Neuronal stem cell (in vitro differentiated cells): ENCODE measurements at regions not wholly inside any gene's neighbourhood (a gene's known extent, or its start where the extent isn't known, plus 50 kb on each side); places are given as distances from the start of the nearest gene placed in this dataset.

ENCODE experiments used
- DNase-seq: peaks from one replicate; pipeline ENCODE4 v3.0.0-alpha.2; 2013; ENCODE audit warnings: low spot score
- H2AFZ ChIP-seq: one replicate; pipeline ENCODE4 v1.6.1; 2013; ENCODE audit warnings: mild to moderate bottlenecking, low read length, inconsistent platforms
- H2AK5ac ChIP-seq: 2 replicates; pipeline ENCODE4 v1.6.1; 2013; ENCODE audit warnings: low read depth, mild to moderate bottlenecking, inconsistent platforms, low read length, moderate library complexity, mixed read lengths
- H2BK120ac ChIP-seq: 2 replicates; pipeline ENCODE4 v1.6.1; 2013; ENCODE audit warnings: low read depth, mild to moderate bottlenecking, inconsistent platforms, low read length, moderate library complexity, mixed read lengths
- H2BK12ac ChIP-seq: one replicate; pipeline ENCODE4 v1.6.1; 2013; ENCODE audit warnings: low read length, inconsistent platforms
- H2BK15ac ChIP-seq: 2 replicates; pipeline ENCODE4 v1.6.1; 2013; ENCODE audit warnings: mild to moderate bottlenecking, low read length, inconsistent platforms, mixed read lengths
- H2BK5ac ChIP-seq: one replicate; pipeline ENCODE4 v1.6.1; 2013; ENCODE audit warnings: inconsistent platforms, mild to moderate bottlenecking, low read length, moderate library complexity
- H3K14ac ChIP-seq: one replicate; pipeline ENCODE4 v1.6.1; 2013; ENCODE audit warnings: low read length, inconsistent platforms
- H3K18ac ChIP-seq: 2 replicates; pipeline ENCODE4 v1.6.1; 2013; ENCODE audit warnings: low read length, inconsistent platforms
- H3K23ac ChIP-seq: 2 replicates; pipeline ENCODE4 v1.6.1; 2013; ENCODE audit warnings: low read depth, mild to moderate bottlenecking, mixed read lengths, low read length, inconsistent platforms; ENCODE audit not compliant: poor library complexity
- H3K27ac ChIP-seq: replicated peaks from 3 replicates; pipeline ENCODE4 v1.5.1; 2013; ENCODE audit warnings: low read length, inconsistent platforms
- H3K27me3 ChIP-seq, 3 experiments: 2 replicates each; pipeline ENCODE4 v1.6.1; 2013; ENCODE audit warnings: low read length in 3 of 3, mild to moderate bottlenecking in 2 of 3, inconsistent platforms in 1 of 3, low read depth in 1 of 3, mixed read lengths in 1 of 3, moderate library complexity in 1 of 3; ENCODE audit not compliant: control insufficient read depth in 3 of 3, insufficient read depth in 3 of 3
- H3K36me3 ChIP-seq, 2 donors: replicated peaks in 1 of 2; 2 replicates each; pipeline ENCODE4 v1.6.1; 2013; ENCODE audit warnings: low read length in 2 of 2; ENCODE audit not compliant: control insufficient read depth in 2 of 2, insufficient read depth in 2 of 2
- H3K4ac ChIP-seq: 2 replicates; pipeline ENCODE4 v1.6.1; 2013; ENCODE audit warnings: inconsistent platforms, mild to moderate bottlenecking, low read length, moderate library complexity
- H3K4me1 ChIP-seq, 2 donors: 1 replicate in 1 of 2; 2 replicates in 1 of 2; pipeline ENCODE4 v1.6.1; 2013; ENCODE audit warnings: low read length in 2 of 2, low read depth in 1 of 2; ENCODE audit not compliant: control insufficient read depth in 2 of 2, insufficient read depth in 1 of 2
- H3K4me2 ChIP-seq: one replicate; pipeline ENCODE4 v1.6.1; 2013; ENCODE audit warnings: mild to moderate bottlenecking, low read length, inconsistent platforms; ENCODE audit not compliant: insufficient read depth, poor library complexity, severe bottlenecking
- H3K4me3 ChIP-seq, 2 donors: 2 replicates each; pipeline ENCODE4 v1.5.1; 2013; ENCODE audit warnings: low read length in 2 of 2, mild to moderate bottlenecking in 2 of 2, inconsistent platforms in 1 of 2, moderate library complexity in 1 of 2
- H3K79me1 ChIP-seq: one replicate; pipeline ENCODE4 v1.6.1; 2013; ENCODE audit warnings: low read depth, mild to moderate bottlenecking, inconsistent platforms, low read length, moderate library complexity
- H3K9ac ChIP-seq: one replicate; pipeline ENCODE4 v1.6.1; 2013; ENCODE audit warnings: mild to moderate bottlenecking, low read depth, low read length, inconsistent platforms; ENCODE audit not compliant: poor library complexity
- H3K9me3 ChIP-seq, 2 donors: replicated peaks in 1 of 2; 2 replicates each; pipeline versions ENCODE3 to v1.6.1; 2013; ENCODE audit warnings: low read length in 2 of 2, mild to moderate bottlenecking in 2 of 2, inconsistent platforms in 1 of 2, low read depth in 1 of 2, mixed read lengths in 1 of 2, moderate library complexity in 1 of 2; ENCODE audit not compliant: control insufficient read depth in 2 of 2, insufficient read depth in 1 of 2
- H4K8ac ChIP-seq: one replicate; pipeline ENCODE4 v1.6.1; 2013; ENCODE audit warnings: low read depth, mild to moderate bottlenecking, inconsistent platforms, low read length, moderate library complexity
- H4K91ac ChIP-seq: one replicate; pipeline ENCODE4 v1.6.1; 2013; ENCODE audit warnings: low read length, low read depth, mild to moderate bottlenecking, inconsistent platforms; ENCODE audit not compliant: poor library complexity
- WGBS, 2 donors: extraction: QIAGEN DNeasy Blood & Tissue Kit; methylation state at CpG; one replicate each; pipeline ENCODE4 v1.1.7; 2013; ENCODE audit warnings: missing lambda C conversion rate in 2 of 2, mixed read lengths in 1 of 2; ENCODE audit not compliant: insufficient read length in 2 of 2, insufficient replicate concordance in 1 of 2; ENCODE audit errors: extremely low coverage in 2 of 2; 5-methylcytosine and 5-hydroxymethylcytosine counted together

- H3K27me3 ChIP-seq, result no peaks in the 10 kb centered on the region
- H2BK120ac ChIP-seq, result no peak overlapping the region
- H3K9me3 ChIP-seq, result no peaks in the 10 kb centered on the region
- peak; percentile 62 for DNase-seq
- no peak overlapping the region for H2BK5ac ChIP-seq
- H2AK5ac ChIP-seq, result no peak overlapping the region
- no peak overlapping the region for H4K91ac ChIP-seq
- no peak overlapping the region for H3K9ac ChIP-seq
- H2BK12ac ChIP-seq, result no peak overlapping the region
- no peaks in the 10 kb centered on the region for H3K79me1 ChIP-seq
- H3K36me3 ChIP-seq, result no peaks in the 10 kb centered on the region
- H3K23ac ChIP-seq, result no peak overlapping the region
- no peak overlapping the region for H3K4me3 ChIP-seq
- H3K27ac ChIP-seq, result no peak overlapping the region
- no peak overlapping the region for H3K14ac ChIP-seq
- no peak overlapping the region for H3K4ac ChIP-seq
- H2AFZ ChIP-seq, result no peak overlapping the region
- H3K4me2 ChIP-seq, result no peak overlapping the region
- peaks cover 16 to 29% of the 10 kb centered on the region in 2 donors for H3K4me1 ChIP-seq
- no CpG with 5 or more reads among the region's 4 CpGs for WGBS, 2 donors
- H3K18ac ChIP-seq, result no peak overlapping the region
- H4K8ac ChIP-seq, result no peak overlapping the region
- no peak overlapping the region for H2BK15ac ChIP-seq
Measured at GRCh38 chr1:58006421-58007046, 540.0 kb downstream of the OMA1 start.

DNA sequence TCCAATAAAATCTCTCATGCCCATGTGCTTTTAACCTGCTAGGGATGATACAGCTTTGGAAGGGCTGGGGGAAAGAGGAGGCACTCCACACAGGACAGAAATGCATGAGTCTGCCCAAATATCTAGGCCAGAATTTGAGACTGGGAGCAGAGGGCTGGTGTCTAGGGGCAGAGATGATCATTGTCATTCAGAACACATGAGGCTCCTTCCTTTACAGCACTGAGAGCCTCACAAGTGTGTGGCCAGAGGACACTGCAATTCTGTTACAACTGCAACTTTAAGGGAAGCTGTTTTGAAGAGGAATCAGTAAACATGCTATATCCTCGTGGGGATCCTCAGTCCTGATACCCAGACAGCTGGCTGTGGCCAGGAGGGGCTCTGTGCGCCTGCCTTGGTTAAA lies 541.3 kb downstream of the OMA1 start:
- H2AFZ ChIP-seq, result peak overlapping the region; percentile 68

DNA sequence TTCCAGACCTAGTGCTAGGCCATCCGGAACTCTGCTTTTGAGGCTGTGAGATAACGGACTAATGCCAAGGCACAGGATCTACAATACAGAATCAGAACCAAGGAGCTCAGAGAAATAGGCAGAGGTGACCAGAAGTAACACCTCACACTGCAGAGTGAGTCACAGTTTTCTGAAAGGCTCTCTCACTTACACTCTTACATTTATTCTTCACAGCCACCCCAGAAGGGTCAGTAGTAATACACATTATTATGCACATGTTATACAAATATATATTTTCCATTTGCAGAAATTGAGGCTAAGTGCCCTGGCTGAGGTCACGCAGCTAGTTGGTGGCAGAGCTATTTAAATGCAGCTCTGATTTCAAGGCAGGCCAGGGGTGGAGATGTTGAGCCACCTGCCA lies 542.5 kb downstream of the OMA1 start:
- Histone ChIP-seq H2AK5ac (no peak overlapping the region), H3K23ac (no peak overlapping the region), H3K4ac (no peak overlapping the region), H3K4me3 (no peak overlapping the region), H3K9me3 (no peaks in the 10 kb centered on the region), H4K8ac (no peak overlapping the region), H2BK120ac (no peak overlapping the region), H3K27ac (no peak overlapping the region), H2BK15ac (no peak overlapping the region), H2AFZ (no peak overlapping the region), H2BK5ac (no peak overlapping the region), H3K79me1 (no peaks in the 10 kb centered on the region), H3K9ac (no peak overlapping the region), H3K14ac (no peak overlapping the region), H4K91ac (no peak overlapping the region), H3K4me2 (no peak overlapping the region), H3K36me3 (no peaks in the 10 kb centered on the region), H3K18ac (no peak overlapping the region), H3K27me3 (no peaks in the 10 kb centered on the region), H3K4me1 (peaks cover 16 to 29% of the 10 kb centered on the region in 2 donors), H2BK12ac (no peak overlapping the region)
- no CpG with 5 or more reads among the region's 3 CpGs for WGBS, 2 donors
- DNase-seq, result no peak

More for the DNA sequence above, 541.3 kb downstream of the OMA1 start:
- H2AK5ac ChIP-seq, result no peak overlapping the region
- no peak overlapping the region for H3K4me2 ChIP-seq
- H3K18ac ChIP-seq, result no peak overlapping the region
- DNase-seq, result no peak
- H3K4me1 ChIP-seq, result peaks cover 16 to 29% of the 10 kb centered on the region in 2 donors
- H3K27me3 ChIP-seq, result no peaks in the 10 kb centered on the region
- no peak overlapping the region for H3K27ac ChIP-seq
- no peaks in the 10 kb centered on the region for H3K9me3 ChIP-seq
- H3K4ac ChIP-seq, result no peak overlapping the region
- no peak overlapping the region for H3K14ac ChIP-seq
- H3K79me1 ChIP-seq, result no peaks in the 10 kb centered on the region
- no peak overlapping the region for H3K4me3 ChIP-seq
- no peak overlapping the region for H4K91ac ChIP-seq
- H3K23ac ChIP-seq, result no peak overlapping the region
- H2BK5ac ChIP-seq, result no peak overlapping the region
- no CpG with 5 or more reads among the region's 2 CpGs for WGBS, 2 donors
- H2BK15ac ChIP-seq, result no peak overlapping the region
- no peak overlapping the region for H3K9ac ChIP-seq
- H3K36me3 ChIP-seq, result no peaks in the 10 kb centered on the region
- no peak overlapping the region for H4K8ac ChIP-seq
- no peak overlapping the region for H2BK120ac ChIP-seq
- no peak overlapping the region for H2BK12ac ChIP-seq

DNA sequence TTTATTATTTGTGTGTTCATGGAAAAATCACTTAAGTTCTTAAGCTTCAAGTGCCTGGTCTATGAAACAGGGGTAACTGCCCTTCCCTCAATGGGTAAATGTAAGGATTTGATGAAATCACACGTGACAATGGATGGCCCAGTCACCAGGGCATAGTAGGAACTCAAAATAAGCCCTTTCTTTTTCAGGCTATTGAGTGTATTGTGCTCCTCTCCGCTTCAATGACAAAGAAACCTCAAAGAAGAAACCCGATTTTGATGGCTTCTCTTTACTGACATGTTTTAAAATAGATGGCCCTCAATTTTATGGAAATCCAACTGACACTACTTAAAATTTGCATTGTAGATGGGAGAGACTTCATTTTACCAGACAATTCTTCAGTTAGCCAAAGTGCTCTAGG lies 543.5 kb downstream of the OMA1 start:
- WGBS, 2 donors, result no CpG with 5 or more reads among the region's 3 CpGs
- no peak overlapping the region for H3K4me3 ChIP-seq
- H3K27me3 ChIP-seq, result no peaks in the 10 kb centered on the region

More for the DNA sequence above, 543.5 kb downstream of the OMA1 start:
- H2BK12ac ChIP-seq, result no peak overlapping the region
- no peak overlapping the region for H2AFZ ChIP-seq
- H2BK120ac ChIP-seq, result no peak overlapping the region
- no peak overlapping the region for H2BK5ac ChIP-seq
- H4K91ac ChIP-seq, result no peak overlapping the region
- no peak overlapping the region for H2AK5ac ChIP-seq
- H3K36me3 ChIP-seq, result no peaks in the 10 kb centered on the region
- H4K8ac ChIP-seq, result no peak overlapping the region
- no peak overlapping the region for H3K14ac ChIP-seq
- no peaks in the 10 kb centered on the region for H3K79me1 ChIP-seq
- no peak overlapping the region for H3K18ac ChIP-seq
- H3K4me1 ChIP-seq, result peaks cover 16 to 29% of the 10 kb centered on the region in 2 donors
- H3K4ac ChIP-seq, result no peak overlapping the region
- H3K9me3 ChIP-seq, result no peaks in the 10 kb centered on the region
- H2BK15ac ChIP-seq, result no peak overlapping the region
- H3K4me2 ChIP-seq, result no peak overlapping the region
- DNase-seq, result no peak
- no peak overlapping the region for H3K27ac ChIP-seq
- H3K23ac ChIP-seq, result no peak overlapping the region
- H3K9ac ChIP-seq, result no peak overlapping the region
